ENCODE measurements at regions not wholly inside any gene's neighbourhood (a gene's known extent, or its start where the extent isn't known, plus 50 kb on each side); places are given as distances from the start of the nearest gene placed in this dataset.

DNA sequence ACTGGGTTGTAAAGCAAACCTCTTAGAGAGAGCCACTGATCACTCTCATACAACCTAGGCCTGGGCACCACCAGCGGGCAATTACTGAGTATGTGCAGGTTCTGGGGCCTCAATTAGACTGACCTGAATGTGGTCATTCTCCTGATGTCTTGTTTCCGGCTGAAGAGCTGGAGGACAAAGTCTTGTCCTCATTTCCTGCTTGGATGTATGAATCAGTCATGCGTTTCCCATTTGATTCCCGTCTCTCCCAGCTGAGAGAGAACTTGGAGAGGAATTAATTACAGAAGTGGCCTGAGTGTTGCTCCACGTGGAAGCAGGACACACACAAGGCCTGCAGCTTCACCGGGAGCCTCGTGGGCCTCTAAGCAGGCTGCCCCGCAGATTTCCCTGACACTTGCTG lies 799.3 kb upstream of the ARGLU1 start:
- DNase-seq = no peak

DNA sequence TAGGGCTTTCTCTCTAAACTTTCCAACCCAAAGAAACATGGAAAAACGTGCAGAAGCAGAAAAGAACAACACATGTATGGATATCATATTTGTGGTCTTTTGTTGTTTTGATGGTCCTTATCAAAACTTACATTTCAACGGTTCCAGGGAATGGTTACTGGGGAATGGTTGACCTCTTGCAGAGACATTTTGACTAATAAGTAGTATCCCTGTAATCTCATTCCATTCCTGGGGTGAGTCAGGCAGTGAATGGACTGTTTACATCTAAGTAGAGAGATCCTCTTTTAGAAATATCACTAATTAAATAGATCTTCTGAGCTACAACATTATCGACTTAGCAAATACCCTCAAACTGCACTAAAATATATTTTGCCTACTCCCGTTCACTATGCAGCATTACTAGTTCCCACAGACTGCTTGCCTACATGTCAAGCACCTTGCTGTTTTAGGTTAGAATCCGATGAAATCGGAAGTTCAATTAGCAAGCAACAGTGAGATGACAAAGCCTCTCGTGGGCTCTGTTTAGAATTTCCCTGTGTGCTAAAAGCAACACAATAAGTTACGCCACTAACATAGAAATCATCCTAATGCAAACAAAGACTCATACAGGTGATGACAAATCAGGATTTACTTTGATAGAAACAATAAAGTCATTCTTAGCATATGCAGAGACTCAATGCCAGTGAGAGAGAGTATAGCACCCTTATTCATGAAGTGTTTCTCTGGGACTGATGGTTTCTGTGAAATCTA lies 797.7 kb upstream of the ARGLU1 start:
- no peak for DNase-seq

DNA sequence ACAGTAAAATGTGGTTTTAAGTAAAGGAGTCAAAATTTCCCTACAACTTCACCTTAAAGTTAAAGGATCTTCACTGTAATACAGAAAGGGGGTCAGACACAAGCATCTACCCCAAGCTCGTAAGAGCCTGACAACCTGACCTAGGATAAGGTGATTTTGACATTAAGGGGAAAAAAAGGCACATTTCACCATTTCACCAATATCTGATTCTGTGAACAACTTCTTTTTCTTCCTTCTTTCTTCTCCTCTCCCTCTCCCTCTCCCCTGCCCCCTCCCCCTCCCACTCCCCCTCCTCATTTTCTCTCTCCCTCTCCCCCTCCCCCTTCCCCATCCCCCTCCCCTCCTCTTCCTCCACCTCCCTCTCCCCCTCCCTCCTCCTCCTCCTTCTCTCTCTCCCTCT lies 796.7 kb upstream of the ARGLU1 start:
- DNase-seq = no peak

GRCh38 chr13:107361666-107362065 lies 793.7 kb upstream of the ARGLU1 start:
- DNase-seq = no peak

DNA sequence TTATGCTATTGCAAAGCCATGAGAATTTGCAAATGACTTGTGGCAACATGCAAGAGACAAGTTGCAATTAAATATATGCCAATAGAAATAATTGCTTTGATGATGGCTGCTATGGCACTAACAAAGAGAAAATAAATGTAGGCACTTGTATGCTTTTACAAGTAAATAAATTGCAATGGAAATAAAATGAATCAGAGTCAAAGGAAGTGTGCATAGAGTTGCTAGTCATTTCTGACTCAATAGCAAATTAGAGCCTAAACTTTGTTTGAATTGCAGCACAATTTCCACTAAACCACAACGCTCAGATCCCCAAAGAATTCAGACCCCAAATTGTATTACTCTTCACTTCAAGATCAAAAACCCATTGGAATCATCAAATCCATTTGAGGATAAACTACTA lies 792.1 kb upstream of the ARGLU1 start:
- no peak for DNase-seq

DNA sequence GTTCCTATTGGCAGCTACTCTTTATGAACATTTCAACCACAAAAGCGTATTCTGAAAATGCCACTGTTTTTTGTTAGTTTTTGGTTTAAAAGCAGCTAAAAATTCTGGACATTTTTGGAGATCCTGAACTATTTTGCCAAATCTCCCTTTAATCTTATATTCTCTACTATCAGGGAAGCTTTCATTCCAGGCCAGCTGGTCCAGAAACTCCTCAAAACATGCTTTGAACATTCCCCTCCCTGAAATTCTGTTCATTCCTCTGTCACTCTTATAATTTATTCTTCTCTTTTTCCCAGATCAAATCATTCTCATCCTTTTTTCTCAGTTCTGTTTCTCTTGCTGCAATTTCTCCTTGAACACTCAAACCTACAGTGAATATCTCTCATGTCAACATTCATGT lies 790.9 kb upstream of the ARGLU1 start:
- no peak for DNase-seq

- no peak for DNase-seq
Measured at GRCh38 chr13:107351305-107351704, 783.4 kb upstream of the ARGLU1 start.

DNA sequence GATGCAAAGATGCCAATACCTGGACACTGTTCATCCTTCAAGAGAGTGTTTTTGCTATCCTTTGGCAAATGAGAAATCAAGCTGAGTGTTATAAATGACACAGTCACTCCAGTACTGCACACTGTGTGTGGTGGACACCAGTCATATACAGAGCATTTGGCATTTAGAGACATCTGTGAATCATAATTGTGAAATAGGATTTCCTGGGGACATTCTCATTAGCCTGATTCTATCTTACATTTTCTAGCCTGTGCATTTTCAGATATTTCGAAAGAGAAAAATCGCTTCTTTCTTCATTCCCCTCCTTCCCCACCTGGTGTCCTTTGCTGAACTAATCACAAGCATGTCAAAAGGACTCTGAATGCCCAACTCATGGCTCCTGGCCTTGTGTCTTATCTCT lies 781.0 kb upstream of the ARGLU1 start:
- no peak for DNase-seq

- no peak for DNase-seq
Measured at GRCh38 chr13:107348471-107348870, 780.5 kb upstream of the ARGLU1 start.

DNA sequence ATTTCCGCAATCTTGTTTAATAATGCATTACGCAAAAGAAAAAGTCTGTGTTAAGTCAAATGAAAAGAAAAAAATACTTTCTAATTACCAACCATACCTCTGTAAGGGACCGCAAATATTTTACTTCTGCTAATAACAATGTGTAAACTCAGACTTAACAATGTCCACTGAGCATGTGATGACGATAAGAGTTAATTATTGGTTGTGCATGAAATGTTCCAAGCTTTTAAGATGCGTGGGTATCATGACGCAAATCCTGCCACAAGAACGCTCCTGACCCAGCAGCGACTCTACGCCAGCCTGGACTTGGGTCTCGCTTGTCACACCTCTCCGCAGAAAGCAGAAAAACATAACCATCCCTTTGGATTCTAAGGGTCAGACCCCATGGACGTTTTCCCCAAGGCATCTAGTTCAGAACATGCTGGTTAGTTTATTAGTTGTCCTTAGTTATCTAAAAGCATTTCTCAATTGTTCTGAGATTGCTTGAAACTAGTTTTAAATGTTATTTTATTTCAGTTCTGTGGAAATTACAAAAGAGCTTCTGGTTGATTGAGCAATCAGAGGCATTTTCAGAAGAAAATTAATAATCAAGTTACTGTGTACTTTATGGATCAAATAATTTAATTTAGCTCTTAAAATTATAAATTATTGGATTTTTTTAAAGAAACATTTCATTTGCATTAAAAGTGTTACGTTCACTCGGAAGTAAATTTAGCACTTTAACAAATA lies 779.9 kb upstream of the ARGLU1 start:
- DNase-seq = no peak

- no peak for DNase-seq
Measured at GRCh38 chr13:107342747-107343146, 774.8 kb upstream of the ARGLU1 start.

GRCh38 chr13:107339209-107339608 lies 771.3 kb upstream of the ARGLU1 start:
- DNase-seq = no peak

- DNase-seq = no peak
Measured at GRCh38 chr13:107332188-107332587, 764.3 kb upstream of the ARGLU1 start.

DNA sequence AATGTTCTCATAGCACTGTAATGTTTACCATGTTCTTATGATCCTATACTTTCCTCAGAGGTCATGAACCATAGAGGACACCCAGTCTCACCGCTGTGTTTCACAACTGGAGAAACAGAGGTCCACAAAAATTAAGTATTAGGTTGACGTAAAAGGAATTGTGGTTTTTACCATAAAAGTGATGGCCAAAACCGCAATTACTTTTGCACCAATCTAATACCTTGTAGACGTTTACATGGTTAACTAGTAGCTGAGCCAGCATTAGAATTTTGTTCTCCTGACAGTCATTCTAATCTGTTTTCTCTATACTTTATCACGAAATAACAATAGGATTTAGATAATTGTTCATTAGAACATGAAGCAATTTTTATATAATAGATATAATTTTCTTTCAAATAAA lies 763.4 kb upstream of the ARGLU1 start:
- no peak for DNase-seq

DNA sequence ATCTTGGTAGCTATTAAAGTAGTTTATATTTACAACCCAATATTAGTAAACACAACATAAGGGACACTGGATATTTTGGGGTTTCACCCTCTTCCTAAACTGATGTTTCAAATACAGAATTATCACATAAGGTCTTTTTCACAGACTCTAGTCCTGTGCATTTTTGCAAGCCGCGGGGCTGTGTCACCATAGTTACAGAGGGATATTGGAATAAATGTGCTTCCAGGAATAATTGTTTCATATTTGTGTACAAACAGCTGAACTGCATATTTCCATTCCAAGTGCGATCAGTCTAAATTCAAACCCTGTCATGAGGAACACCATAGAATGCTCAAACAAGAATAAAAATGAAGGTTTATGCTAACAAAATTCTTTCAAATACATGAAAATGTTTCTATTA lies 762.5 kb upstream of the ARGLU1 start:
- DNase-seq = no peak

DNA sequence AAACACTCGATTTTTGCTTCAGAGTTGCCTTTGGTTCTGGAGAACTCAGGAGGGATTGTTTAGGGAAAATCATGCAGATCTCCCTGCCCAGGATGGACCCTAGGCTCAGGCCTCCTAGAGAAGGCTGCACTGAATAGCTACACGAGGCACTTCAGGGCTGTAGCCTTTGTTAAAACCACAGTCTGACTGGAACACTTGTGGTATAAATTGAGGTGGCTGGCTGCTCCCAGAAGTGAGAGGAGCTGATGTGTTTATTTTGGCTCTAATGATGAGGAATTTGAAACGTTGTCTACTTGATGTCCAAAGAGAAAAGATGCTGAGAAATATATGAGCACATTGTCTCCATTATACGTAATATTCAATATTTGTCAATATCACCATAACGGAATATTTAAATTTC lies 762.1 kb upstream of the ARGLU1 start:
- no peak for DNase-seq

DNA sequence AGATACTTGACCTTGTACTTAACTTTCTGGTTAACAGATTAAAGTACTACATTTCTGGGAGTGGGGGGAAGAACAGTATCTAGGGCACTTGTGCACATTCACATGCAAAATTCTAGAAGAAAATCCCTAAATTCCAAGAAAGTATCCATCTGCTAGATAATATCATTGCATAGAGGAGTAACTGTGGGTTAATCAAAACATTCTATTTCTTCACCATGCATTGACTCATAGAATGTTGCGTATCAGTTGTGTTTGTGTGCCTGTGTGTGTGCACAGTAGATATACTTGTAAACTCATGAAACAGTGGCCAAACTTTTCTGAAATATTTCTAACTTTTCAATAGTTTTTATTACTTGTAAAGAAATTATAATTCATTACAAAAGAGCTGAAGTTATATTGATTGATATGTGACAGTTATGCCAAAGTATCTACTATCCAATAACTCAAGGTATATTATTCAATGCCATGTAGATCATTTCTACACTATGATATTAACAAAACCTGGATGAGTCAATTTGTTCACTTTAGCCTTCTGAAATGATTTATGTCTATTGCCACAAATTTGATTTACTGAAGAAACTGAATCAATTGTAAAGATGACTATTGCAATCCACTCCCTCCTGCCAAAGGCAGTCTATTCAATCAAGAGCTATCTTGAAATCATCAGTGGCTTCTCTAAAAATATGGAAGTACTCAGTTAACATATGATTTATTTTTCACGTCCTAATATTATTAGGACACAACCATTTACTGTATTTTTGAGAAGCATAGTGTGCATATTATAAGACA lies 756.7 kb upstream of the ARGLU1 start:
- DNase-seq = no peak

- DNase-seq = no peak
Measured at GRCh38 chr13:107322228-107322627, 754.3 kb upstream of the ARGLU1 start.

GRCh38 chr13:107305178-107305577 lies 737.2 kb upstream of the ARGLU1 start:
- no peak for DNase-seq

DNA sequence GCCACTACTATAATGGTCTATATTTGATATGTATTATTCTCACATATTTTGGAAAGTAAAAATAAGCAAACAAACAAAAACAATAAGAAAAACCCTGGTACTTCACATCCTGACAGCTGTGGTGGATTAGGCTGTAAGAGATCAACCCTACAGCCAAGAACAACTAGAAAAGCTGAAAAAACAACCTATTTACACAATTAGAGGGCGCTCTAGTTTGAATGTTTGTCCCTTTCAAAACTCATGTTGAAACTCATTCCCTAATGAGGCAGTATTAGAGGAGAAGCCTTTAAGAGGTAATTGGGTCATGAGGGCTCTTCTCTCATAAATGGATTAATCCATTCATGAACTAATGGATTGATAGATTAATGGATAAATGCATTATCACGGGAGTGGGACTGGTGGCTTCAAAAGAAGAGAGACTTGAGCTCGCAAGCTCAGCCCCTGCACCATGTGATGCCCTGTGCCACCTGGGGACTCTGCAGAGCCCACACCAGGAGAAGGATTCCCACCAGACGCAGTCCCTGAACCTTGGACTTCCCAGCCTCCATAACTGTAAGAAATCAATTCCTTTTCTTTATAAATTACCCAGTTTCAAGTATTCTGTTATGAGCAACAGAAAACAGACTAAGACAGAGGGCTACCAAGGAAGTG lies 733.9 kb upstream of the ARGLU1 start:
- no peak for DNase-seq

DNA sequence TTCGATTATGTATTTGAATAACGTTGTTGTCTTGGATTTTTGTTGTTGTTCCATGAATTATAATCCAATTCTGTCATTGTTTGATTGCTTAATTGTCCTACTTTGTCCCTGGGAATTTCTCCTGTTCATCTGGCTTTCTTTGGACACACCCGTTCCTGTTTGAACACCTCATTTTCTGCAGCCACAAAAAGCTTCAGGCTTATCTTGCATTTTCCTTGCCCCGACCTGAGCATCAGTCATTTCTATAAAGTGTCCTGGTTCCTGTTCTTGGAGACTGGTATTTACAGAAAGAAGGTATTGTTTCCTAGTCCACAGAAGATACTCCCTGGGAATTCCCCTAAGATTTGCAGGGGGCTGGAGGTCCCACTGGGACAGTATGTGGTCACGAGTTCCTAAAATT lies 731.8 kb upstream of the ARGLU1 start:
- DNase-seq = no peak

- DNase-seq = no peak
Measured at GRCh38 chr13:107296804-107297203, 728.9 kb upstream of the ARGLU1 start.

- no peak for DNase-seq
Measured at GRCh38 chr13:107295416-107296140, 727.6 kb upstream of the ARGLU1 start.
